ENCODE measurements at regions not wholly inside any gene's neighbourhood (a gene's known extent, or its start where the extent isn't known, plus 50 kb on each side); places are given as distances from the start of the nearest gene placed in this dataset.

DNA sequence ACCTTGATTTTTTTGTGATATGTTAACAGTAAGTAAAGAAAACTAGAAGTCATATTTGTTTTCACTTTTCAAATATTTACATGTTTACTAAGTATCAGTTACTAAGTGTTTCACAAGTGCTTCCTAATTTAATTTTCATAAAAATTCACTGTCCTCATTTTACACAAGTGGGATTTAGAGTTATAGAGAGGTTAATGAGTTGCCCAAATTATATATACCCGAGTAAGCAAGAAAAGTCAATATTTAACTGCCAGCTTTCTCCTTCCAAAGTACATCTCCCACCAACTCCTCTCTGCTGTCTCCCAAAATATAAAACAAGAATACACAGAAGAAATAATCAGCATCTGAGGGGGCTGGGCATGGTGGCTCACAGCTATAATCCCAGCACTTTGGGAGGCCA, 896.7 kb upstream of the ANO3 start:
- intact Hi-C loops (cut with DNase I) = loop anchor here (5.0 kb wide), 1 partner anchor 818 kb away; no protein-coding TSS in a partner anchor
- TF ChIP-seq POLR2A (IDR thresholded peaks at IDR 0.05) (no peak), POLR2AphosphoS5 (IDR thresholded peaks at IDR 0.05; ENCODE audit: insufficient read depth in 1 of 2, low read depth in 1 of 2) (no peak)
- TF ChIP-seq, protein P1, sequence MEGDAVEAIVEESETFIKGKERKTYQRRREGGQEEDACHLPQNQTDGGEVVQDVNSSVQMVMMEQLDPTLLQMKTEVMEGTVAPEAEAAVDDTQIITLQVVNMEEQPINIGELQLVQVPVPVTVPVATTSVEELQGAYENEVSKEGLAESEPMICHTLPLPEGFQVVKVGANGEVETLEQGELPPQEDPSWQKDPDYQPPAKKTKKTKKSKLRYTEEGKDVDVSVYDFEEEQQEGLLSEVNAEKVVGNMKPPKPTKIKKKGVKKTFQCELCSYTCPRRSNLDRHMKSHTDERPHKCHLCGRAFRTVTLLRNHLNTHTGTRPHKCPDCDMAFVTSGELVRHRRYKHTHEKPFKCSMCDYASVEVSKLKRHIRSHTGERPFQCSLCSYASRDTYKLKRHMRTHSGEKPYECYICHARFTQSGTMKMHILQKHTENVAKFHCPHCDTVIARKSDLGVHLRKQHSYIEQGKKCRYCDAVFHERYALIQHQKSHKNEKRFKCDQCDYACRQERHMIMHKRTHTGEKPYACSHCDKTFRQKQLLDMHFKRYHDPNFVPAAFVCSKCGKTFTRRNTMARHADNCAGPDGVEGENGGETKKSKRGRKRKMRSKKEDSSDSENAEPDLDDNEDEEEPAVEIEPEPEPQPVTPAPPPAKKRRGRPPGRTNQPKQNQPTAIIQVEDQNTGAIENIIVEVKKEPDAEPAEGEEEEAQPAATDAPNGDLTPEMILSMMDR (IDR thresholded peaks at IDR 0.05) = no peak
- Histone ChIP-seq H3K4me3 (no peak overlapping the region), H3K27ac (no peak overlapping the region), H3K36me3 (no peaks in the 10 kb centered on the region), H3K4me1 (no peaks in the 10 kb centered on the region), H3K9me3 (no peaks in the 10 kb centered on the region), H3K27me3 (no peaks in the 10 kb centered on the region)
- DNase-seq (ENCODE audit: extremely low spot score in 2 of 2) = no peak

DNA sequence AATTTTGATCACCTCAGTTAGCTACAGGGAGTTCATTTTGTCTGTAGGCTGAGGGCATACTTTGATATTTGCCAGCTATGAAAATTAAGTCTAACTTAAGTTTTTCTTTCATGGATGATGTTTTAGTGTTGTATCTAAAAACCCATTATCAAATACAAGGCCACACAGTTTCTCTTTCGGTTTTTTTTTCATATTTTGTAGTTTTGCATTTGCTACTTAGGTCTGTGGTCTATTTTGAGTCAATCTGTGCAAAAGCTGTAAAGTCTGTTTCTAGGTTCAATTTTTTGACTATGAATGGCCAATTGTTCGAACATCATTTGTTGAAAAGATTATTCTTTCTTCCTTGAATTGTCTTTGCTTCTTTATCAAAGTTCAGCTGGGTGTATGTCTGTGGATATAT, 895.6 kb upstream of the ANO3 start:
- DNase-seq (ENCODE audit: extremely low spot score in 2 of 2) = no peak
- Histone ChIP-seq H3K27ac (no peak overlapping the region), H3K4me3 (no peak overlapping the region), H3K9me3 (no peaks in the 10 kb centered on the region), H3K27me3 (no peaks in the 10 kb centered on the region), H3K36me3 (no peaks in the 10 kb centered on the region), H3K4me1 (peaks cover 4% of the 10 kb centered on the region)
- intact Hi-C loops (cut with DNase I) = loop anchor here (5.0 kb wide), 1 partner anchor 819 kb away; no protein-coding TSS in a partner anchor
- TF ChIP-seq POLR2A (IDR thresholded peaks at IDR 0.05) (no peak), POLR2AphosphoS5 (IDR thresholded peaks at IDR 0.05; ENCODE audit: insufficient read depth in 1 of 2, low read depth in 1 of 2) (no peak)
- TF ChIP-seq, protein P1 (IDR thresholded peaks at IDR 0.05) = no peak

DNA sequence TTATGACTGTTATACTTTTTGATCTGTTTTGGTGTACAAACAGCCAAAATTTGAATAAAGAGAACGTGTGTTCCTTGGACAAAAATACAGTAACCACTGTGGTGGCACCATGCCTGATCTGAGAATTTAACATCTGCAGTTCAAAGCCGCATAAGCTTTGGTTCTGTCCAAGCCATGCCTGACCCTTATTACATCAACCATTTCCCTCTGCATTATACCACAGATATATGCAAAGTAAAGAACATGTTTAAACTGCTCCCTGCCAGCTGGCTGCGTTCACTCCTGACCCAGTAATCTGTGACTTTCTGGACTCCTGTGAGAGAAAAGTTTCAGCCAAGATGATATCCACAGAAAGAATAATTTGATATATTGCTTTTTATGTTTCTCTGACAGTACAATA, 890.5 kb upstream of the ANO3 start:
- no peak for DNase-seq (ENCODE audit: extremely low spot score in 2 of 2)
- TF ChIP-seq POLR2AphosphoS5 (IDR thresholded peaks at IDR 0.05; ENCODE audit: insufficient read depth in 1 of 2, low read depth in 1 of 2) = no peak
- TF ChIP-seq POLR2A (IDR thresholded peaks at IDR 0.05) = no peak
- TF ChIP-seq, protein P1 (IDR thresholded peaks at IDR 0.05) = no peak
- Histone ChIP-seq H3K27me3 (no peaks in the 10 kb centered on the region), H3K27ac (no peak overlapping the region), H3K4me1 (peaks cover 7% of the 10 kb centered on the region), H3K4me3 (no peak overlapping the region), H3K9me3 (no peaks in the 10 kb centered on the region), H3K36me3 (no peaks in the 10 kb centered on the region)
- intact Hi-C loops (cut with DNase I) = no loop called here

DNA sequence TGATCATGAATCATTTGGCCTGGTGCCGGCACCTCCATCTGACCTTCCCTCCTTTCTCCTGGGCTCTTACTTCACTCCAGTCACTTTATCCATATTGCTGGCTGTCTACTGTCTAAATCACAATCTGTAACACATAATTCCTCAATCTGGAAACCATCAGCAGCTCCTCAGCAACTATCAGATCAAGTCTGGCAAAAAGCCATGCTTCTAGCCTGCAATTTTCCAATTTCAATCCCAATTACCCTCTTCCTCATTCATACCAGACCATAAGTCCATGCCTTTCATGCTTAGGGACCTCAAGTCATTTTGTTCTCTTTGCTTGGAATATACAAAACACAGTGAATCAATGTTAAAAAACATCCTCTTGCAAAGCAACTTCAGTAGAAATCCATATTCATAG, 882.8 kb upstream of the ANO3 start:
- no peak overlapping the region for H3K4me3 ChIP-seq
- no peaks in the 10 kb centered on the region for H3K36me3 ChIP-seq
- no peaks in the 10 kb centered on the region for H3K4me1 ChIP-seq
- H3K27ac ChIP-seq = no peak overlapping the region
- no peaks in the 10 kb centered on the region for H3K9me3 ChIP-seq
- no peak for TF ChIP-seq POLR2A (IDR thresholded peaks at IDR 0.05)
- no peak for TF ChIP-seq POLR2AphosphoS5 (IDR thresholded peaks at IDR 0.05; ENCODE audit: insufficient read depth in 1 of 2, low read depth in 1 of 2)
- TF ChIP-seq, protein P1 (IDR thresholded peaks at IDR 0.05) = no peak
- no peak for DNase-seq (ENCODE audit: extremely low spot score in 2 of 2)
- intact Hi-C loops (cut with DNase I) = no loop called here
- H3K27me3 ChIP-seq = no peaks in the 10 kb centered on the region

DNA sequence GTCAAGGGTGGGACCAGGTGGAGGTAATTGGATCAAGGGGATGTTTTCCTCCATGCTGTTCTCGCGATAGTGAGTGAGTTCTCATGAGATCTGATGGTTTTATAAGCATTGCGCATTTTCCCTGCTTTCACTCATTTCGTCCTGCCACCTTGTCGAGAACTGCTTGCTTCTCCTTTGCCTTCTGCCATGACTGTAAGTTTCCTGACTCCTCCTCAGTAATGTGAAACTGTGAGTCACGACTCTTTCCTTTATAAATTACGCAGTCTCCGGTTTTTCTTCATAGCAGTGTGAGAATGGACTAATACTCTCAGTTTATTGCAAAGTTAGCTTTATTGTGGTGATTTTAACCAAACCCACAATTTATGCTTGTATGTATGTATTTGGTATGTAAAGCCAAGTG, 878.5 kb upstream of the ANO3 start:
- DNase-seq (ENCODE audit: extremely low spot score in 2 of 2) = no peak
- intact Hi-C loops (cut with DNase I) = no loop called here
- TF ChIP-seq POLR2AphosphoS5 (IDR thresholded peaks at IDR 0.05; ENCODE audit: insufficient read depth in 1 of 2, low read depth in 1 of 2) (no peak), POLR2A (IDR thresholded peaks at IDR 0.05) (no peak)
- TF ChIP-seq, protein P1 (IDR thresholded peaks at IDR 0.05) = no peak
- H3K4me3 ChIP-seq = no peak overlapping the region
- no peaks in the 10 kb centered on the region for H3K9me3 ChIP-seq
- H3K36me3 ChIP-seq = no peaks in the 10 kb centered on the region
- no peaks in the 10 kb centered on the region for H3K27me3 ChIP-seq
- H3K27ac ChIP-seq = no peak overlapping the region
- no peaks in the 10 kb centered on the region for H3K4me1 ChIP-seq

Measured in vagina (tissue), 2 donors.